Activated CD8-positive, alpha-beta T cell treated with anti-CD3 and anti-CD28 coated beads for 36 hours (primary cell): ENCODE measurements at regions not wholly inside any gene's neighbourhood (a gene's known extent, or its start where the extent isn't known, plus 50 kb on each side); places are given as distances from the start of the nearest gene placed in this dataset.

Source experiments
- ATAC-seq: fragments of 200-7000 bp; cut with Tn5 transposase; one replicate; pipeline ENCODE4 v1.10.0; 2021; ENCODE audit warnings: mild to moderate bottlenecking, moderate library complexity
- CTCF ChIA-PET: fragments of 350-600 bp; sonication (Branson Sonifier 250); formaldehyde crosslinking; loops from one replicate; lab custom pipeline; 2021; ENCODE audit warnings: antibody characterized with exemption; lab: Charles Lee
- POLR2A ChIA-PET: fragments of 350-600 bp; sonication (Branson Sonifier 250); formaldehyde crosslinking; loops from one replicate; lab custom pipeline; 2021; ENCODE audit warnings: antibody characterized with exemption; lab: Charles Lee
- DNase-seq: peaks from one replicate; pipeline ENCODE4 v3.0.0-alpha.2; 2020
- H3K27ac Mint-ChIP-seq: one replicate; pipeline ENCODE4 v1.8.0; 2021; ENCODE audit warnings: mild to moderate bottlenecking, mixed read lengths
- H3K27me3 Mint-ChIP-seq: one replicate; pipeline ENCODE4 v1.8.0; 2021; ENCODE audit warnings: mixed read lengths
- H3K36me3 Mint-ChIP-seq: one replicate; pipeline ENCODE4 v1.8.0; 2021; ENCODE audit warnings: low read depth, mixed read lengths
- H3K4me1 Mint-ChIP-seq: one replicate; pipeline ENCODE4 v1.8.0; 2021; ENCODE audit warnings: low read depth, mixed read lengths
- H3K4me3 Mint-ChIP-seq: one replicate; pipeline ENCODE4 v1.8.0; 2021; ENCODE audit warnings: mild to moderate bottlenecking, moderate library complexity, mixed read lengths
- H3K9me3 Mint-ChIP-seq: one replicate; pipeline ENCODE4 v1.8.0; 2021; ENCODE audit warnings: mixed read lengths
- CTCF ChIP-seq: fragments of 200-600 bp; IDR thresholded peaks from one replicate; pipeline ENCODE4 v1.8.0; 2022; ENCODE audit warnings: antibody characterized with exemption, mild to moderate bottlenecking
- intact Hi-C: fragments of 100-400 bp; cut with micrococcal nuclease; formaldehyde crosslinking; loops from one replicate; pipeline ENCODE4 v1.10.0; 2022

- no peak for TF ChIP-seq CTCF
- H3K4me3 Mint-ChIP-seq, result no peak overlapping the region
- intact Hi-C loops, result no loop called here
- no peak for ATAC-seq
- peaks cover 24% of the 10 kb centered on the region for H3K27me3 Mint-ChIP-seq
- H3K9me3 Mint-ChIP-seq, result no peaks in the 10 kb centered on the region
- ChIA-PET POLR2A (no interaction called here), CTCF (interaction anchor here (1.0 kb wide), 2 partner anchors 75 to 164 kb away, joined by 3 read pairs; no protein-coding TSS in a partner anchor)
- no peaks in the 10 kb centered on the region for H3K36me3 Mint-ChIP-seq
- H3K4me1 Mint-ChIP-seq, result no peaks in the 10 kb centered on the region
- no peak overlapping the region for H3K27ac Mint-ChIP-seq
- DNase-seq, result no peak
These were observed 133.2 kb downstream of the TRIM29 start for GRCh38 chr11:120004723-120005122.

GRCh38 chr11:120001178-120002090, 136.5 kb downstream of the TRIM29 start:
- ChIA-PET POLR2A (interaction anchor here (0.8 kb wide), 1 partner anchor 19 kb away, joined by 3 read pairs; no protein-coding TSS in a partner anchor), CTCF (no interaction called here)
- no peak for DNase-seq

GRCh38 chr11:119999220-119999619, 138.7 kb downstream of the TRIM29 start:
- peaks cover 12% of the 10 kb centered on the region for H3K27me3 Mint-ChIP-seq
- intact Hi-C loops, result no loop called here
- CTCF ChIA-PET, result no interaction called here

More at GRCh38 chr11:120001178-120002090, 136.5 kb downstream of the TRIM29 start:
- Mint-ChIP-seq H3K9me3 (no peaks in the 10 kb centered on the region), H3K4me3 (no peak overlapping the region), H3K4me1 (no peaks in the 10 kb centered on the region), H3K27ac (no peak overlapping the region), H3K27me3 (peaks cover 13% of the 10 kb centered on the region), H3K36me3 (no peaks in the 10 kb centered on the region)
- no peak for TF ChIP-seq CTCF
- ATAC-seq, result no peak
- intact Hi-C loops, result no loop called here

GRCh38 chr11:119996556-119996955, 141.4 kb downstream of the TRIM29 start:
- H3K27ac Mint-ChIP-seq, result no peak overlapping the region
- H3K9me3 Mint-ChIP-seq, result no peaks in the 10 kb centered on the region
- peaks cover 5% of the 10 kb centered on the region for H3K27me3 Mint-ChIP-seq
- TF ChIP-seq CTCF, result no peak
- ATAC-seq, result no peak
- DNase-seq, result no peak
- intact Hi-C loops, result no loop called here
- CTCF ChIA-PET, result no interaction called here
- no peaks in the 10 kb centered on the region for H3K36me3 Mint-ChIP-seq
- no peak overlapping the region for H3K4me3 Mint-ChIP-seq
- POLR2A ChIA-PET, result no interaction called here
- no peaks in the 10 kb centered on the region for H3K4me1 Mint-ChIP-seq

More at GRCh38 chr11:119999220-119999619, 138.7 kb downstream of the TRIM29 start:
- H3K9me3 Mint-ChIP-seq, result no peaks in the 10 kb centered on the region
- POLR2A ChIA-PET, result no interaction called here
- no peaks in the 10 kb centered on the region for H3K4me1 Mint-ChIP-seq
- H3K4me3 Mint-ChIP-seq, result no peak overlapping the region
- no peak for TF ChIP-seq CTCF
- no peak overlapping the region for H3K27ac Mint-ChIP-seq
- no peaks in the 10 kb centered on the region for H3K36me3 Mint-ChIP-seq
- ATAC-seq, result no peak
- DNase-seq, result no peak

- CTCF ChIA-PET, result no interaction called here
- no peaks in the 10 kb centered on the region for H3K4me1 Mint-ChIP-seq
- no peaks in the 10 kb centered on the region for H3K36me3 Mint-ChIP-seq
- POLR2A ChIA-PET, result no interaction called here
- TF ChIP-seq CTCF, result no peak
- H3K9me3 Mint-ChIP-seq, result no peaks in the 10 kb centered on the region
- no peak overlapping the region for H3K4me3 Mint-ChIP-seq
- ATAC-seq (no peak), DNase-seq (no peak)
- no peak overlapping the region for H3K27ac Mint-ChIP-seq
- peaks cover 2% of the 10 kb centered on the region for H3K27me3 Mint-ChIP-seq
- intact Hi-C loops, result no loop called here
These were observed 142.0 kb downstream of the TRIM29 start for GRCh38 chr11:119995730-119996491.
